Mucosa of descending colon (tissue), 3 donors: ENCODE measurements at regions not wholly inside any gene's neighbourhood (a gene's known extent, or its start where the extent isn't known, plus 50 kb on each side); places are given as distances from the start of the nearest gene placed in this dataset.

Experiments
- ATAC-seq: fragments of 200-7000 bp; cut with Tn5 transposase; one replicate; pipeline ENCODE4 v1.9.1; 2020; ENCODE audit warnings: mild to moderate bottlenecking, moderate library complexity
- DNase-seq, 3 donors: peaks; one replicate each; pipeline ENCODE4 v3.0.0-alpha.2; 2020
- H3K36me3 ChIP-seq: fragments of 200-600 bp; one replicate; pipeline ENCODE4 v1.8.0; 2021; ENCODE audit warnings: low read depth, mild to moderate bottlenecking
- H3K4me1 ChIP-seq: fragments of 200-600 bp; one replicate; pipeline ENCODE4 v1.8.0; 2021; ENCODE audit warnings: low read depth, mild to moderate bottlenecking
- H3K4me3 ChIP-seq: fragments of 200-600 bp; one replicate; pipeline ENCODE4 v1.8.0; 2021; ENCODE audit warnings: mild to moderate bottlenecking
- H3K9me3 ChIP-seq: fragments of 200-600 bp; one replicate; pipeline ENCODE4 v1.8.0; 2021; ENCODE audit warnings: mild to moderate bottlenecking
- CTCF ChIP-seq: fragments of 200-600 bp; IDR thresholded peaks from one replicate; pipeline ENCODE4 v1.8.0; 2022; ENCODE audit warnings: antibody characterized with exemption, mild to moderate bottlenecking
- intact Hi-C, 2 donors: fragments of 100-400 bp; cut with DNase I in 1 of 2; cut with micrococcal nuclease in 1 of 2; formaldehyde crosslinking; loops; one replicate each; pipeline versions ENCODE4 v1.11.0 to v1.11.1; 2022; cut with DNase I, micrococcal nuclease
- donor health status: DM: no; HTN: no; CAD: no; lungs with moderate emphysema.
- donor health status: DM: no; HTN: no; CAD: no.
- donor health status: DM: no; HTN: yes; CAD: no.

GRCh38 chr13:68834375-68834774 lies 1273.3 kb upstream of the ATXN8OS start:
- intact Hi-C loops = no loop called here
- no peak for DNase-seq
- H3K4me1 ChIP-seq = no peaks in the 10 kb centered on the region
- TF ChIP-seq CTCF = no peak
- H3K36me3 ChIP-seq = no peaks in the 10 kb centered on the region
- no peaks in the 10 kb centered on the region for H3K9me3 ChIP-seq
- H3K4me3 ChIP-seq = no peak overlapping the region
- ATAC-seq = no peak

GRCh38 chr13:68816715-68817114 lies 1290.9 kb upstream of the ATXN8OS start:
- TF ChIP-seq CTCF = no peak
- Histone ChIP-seq H3K9me3 (no peaks in the 10 kb centered on the region), H3K4me3 (no peak overlapping the region), H3K36me3 (no peaks in the 10 kb centered on the region), H3K4me1 (no peaks in the 10 kb centered on the region)
- intact Hi-C loops = no loop called here
- ATAC-seq (no peak), DNase-seq (no peak)

GRCh38 chr13:68813180-68813796 lies 1294.3 kb upstream of the ATXN8OS start:
- intact Hi-C loops = no loop called here
- Histone ChIP-seq H3K36me3 (no peaks in the 10 kb centered on the region), H3K9me3 (no peaks in the 10 kb centered on the region), H3K4me1 (no peaks in the 10 kb centered on the region), H3K4me3 (no peak overlapping the region)
- no peak for TF ChIP-seq CTCF
- no peak for ATAC-seq
- DNase-seq = no peak

GRCh38 chr13:68810660-68811059 lies 1297.0 kb upstream of the ATXN8OS start:
- ATAC-seq (no peak), DNase-seq (no peak)
- no peaks in the 10 kb centered on the region for H3K36me3 ChIP-seq
- TF ChIP-seq CTCF = no peak
- H3K9me3 ChIP-seq = no peaks in the 10 kb centered on the region
- no peaks in the 10 kb centered on the region for H3K4me1 ChIP-seq
- H3K4me3 ChIP-seq = no peak overlapping the region
- intact Hi-C loops = no loop called here

GRCh38 chr13:68808456-68808855 lies 1299.2 kb upstream of the ATXN8OS start:
- DNase-seq = no peak
- H3K4me3 ChIP-seq = no peak overlapping the region
- no peak for ATAC-seq
- H3K4me1 ChIP-seq = no peaks in the 10 kb centered on the region
- no peaks in the 10 kb centered on the region for H3K9me3 ChIP-seq
- no peak for TF ChIP-seq CTCF
- H3K36me3 ChIP-seq = no peaks in the 10 kb centered on the region
- intact Hi-C loops = no loop called here

- no peaks in the 10 kb centered on the region for H3K4me1 ChIP-seq
- no peaks in the 10 kb centered on the region for H3K9me3 ChIP-seq
- ATAC-seq (no peak), DNase-seq (no peak)
- H3K36me3 ChIP-seq = no peaks in the 10 kb centered on the region
- intact Hi-C loops = no loop called here
- no peak overlapping the region for H3K4me3 ChIP-seq
- TF ChIP-seq CTCF = no peak
Measured at GRCh38 chr13:68806125-68806524, 1301.5 kb upstream of the ATXN8OS start.
